Left renal cortex interstitium (tissue), 4 donors: ENCODE measurements at regions not wholly inside any gene's neighbourhood (a gene's known extent, or its start where the extent isn't known, plus 50 kb on each side); places are given as distances from the start of the nearest gene placed in this dataset.
"Not testable (repeated sequence)": the region's sequence is repeated elsewhere in the genome, so short reads cannot be mapped to it uniquely, and the experiment has no call there.

Source experiments
- DNase-seq, 4 donors: peaks; one replicate each; pipeline ENCODE4 v3.0.0-alpha.2; 2013; ENCODE audit warnings: low read depth in 4 of 4, low spot score in 2 of 4, missing footprints in 1 of 4

DNA sequence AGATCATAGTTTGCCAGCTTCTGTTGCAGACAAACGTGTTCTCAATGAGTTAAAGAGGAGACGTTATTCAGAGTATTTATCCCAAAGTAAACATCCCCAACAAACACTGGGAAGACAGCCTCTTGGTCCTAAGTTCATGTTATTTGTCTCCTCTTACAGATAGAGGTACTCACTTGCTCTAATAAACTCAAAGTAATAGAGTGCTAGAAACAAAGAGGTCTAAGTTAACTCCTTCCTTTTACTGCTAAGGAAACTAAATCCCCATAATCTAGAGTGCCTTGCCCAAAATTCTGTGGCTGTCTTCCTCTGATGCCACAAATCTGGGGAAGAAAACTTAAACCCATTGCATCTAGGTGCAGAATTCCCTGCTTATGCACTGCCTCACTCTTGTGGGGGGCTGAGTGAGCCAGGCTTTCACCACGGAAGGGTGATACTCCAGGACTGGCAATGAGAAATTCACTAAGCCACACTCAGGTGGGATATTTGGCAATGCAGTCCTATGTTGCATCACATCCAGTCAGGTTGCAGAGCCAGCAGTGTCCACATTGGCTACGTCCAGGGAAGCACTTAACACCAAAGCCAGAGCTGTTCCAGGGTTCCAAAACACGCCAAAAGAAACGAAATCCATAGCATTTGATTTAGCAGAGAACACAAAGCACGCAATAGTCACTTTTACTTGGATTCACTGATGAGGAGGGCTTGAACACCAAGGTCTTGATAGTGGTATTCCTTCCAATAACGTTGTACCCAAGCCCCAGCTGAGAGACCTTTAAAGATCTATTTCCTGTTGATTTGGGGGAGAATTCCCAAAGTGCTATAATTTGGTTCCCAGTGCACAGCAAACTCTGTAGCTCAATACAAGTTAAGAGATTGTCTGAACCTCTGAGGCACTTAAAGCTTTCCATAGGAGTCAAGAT, 81.0 kb upstream of the FOXQ1 start:
- DNase-seq = no peak

DNA sequence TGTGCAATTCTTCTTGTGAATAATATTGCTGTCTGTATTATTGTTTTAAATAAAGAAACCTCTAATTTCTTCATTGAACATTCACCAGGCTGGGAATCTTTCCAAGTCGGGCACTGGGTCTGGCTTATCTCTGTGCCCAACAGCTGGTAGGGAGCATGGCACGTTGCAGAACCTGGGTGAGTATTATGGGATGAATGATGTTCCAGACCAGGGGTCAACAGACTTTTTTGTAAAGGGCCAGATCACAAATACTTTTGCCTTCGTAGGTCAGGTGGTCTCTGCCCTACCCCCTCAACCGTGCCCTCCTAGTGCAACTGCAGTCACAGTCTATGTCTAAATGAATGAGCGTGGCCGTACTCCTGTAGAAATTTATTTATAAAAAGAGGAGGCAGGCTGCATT, 81.6 kb upstream of the FOXQ1 start:
- no peak for DNase-seq

GRCh38 chr6:1229808-1230207, 82.1 kb upstream of the FOXQ1 start:
- no peak for DNase-seq

- DNase-seq = no peak
Observed at GRCh38 chr6:1229301-1229700, 82.6 kb upstream of the FOXQ1 start.

DNA sequence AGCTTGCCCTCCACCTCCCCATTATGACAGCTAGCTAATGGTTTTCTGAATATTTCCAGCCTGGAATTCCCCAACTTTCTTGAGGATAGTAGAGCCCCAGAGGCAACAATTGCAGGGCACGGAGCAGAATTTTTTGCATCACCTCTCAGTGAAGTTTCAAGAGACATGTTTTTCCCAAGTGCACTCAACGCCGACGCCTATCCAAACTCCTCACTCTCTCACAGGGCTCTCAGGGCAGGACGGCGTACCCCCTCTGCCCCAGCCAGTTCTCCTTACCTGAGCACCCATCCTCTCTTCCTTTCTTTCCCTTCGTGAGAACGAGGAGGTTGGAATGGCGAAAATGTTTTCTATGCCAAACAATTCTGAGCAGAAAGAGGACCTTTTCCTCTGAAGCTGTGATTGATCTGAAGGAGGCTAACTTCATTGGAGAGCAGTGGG, 83.1 kb upstream of the FOXQ1 start:
- DNase-seq = no peak

GRCh38 chr6:1227935-1228753, 83.8 kb upstream of the FOXQ1 start:
- no peak for DNase-seq

GRCh38 chr6:1227600-1227934, 84.3 kb upstream of the FOXQ1 start:
- DNase-seq = no peak

DNA sequence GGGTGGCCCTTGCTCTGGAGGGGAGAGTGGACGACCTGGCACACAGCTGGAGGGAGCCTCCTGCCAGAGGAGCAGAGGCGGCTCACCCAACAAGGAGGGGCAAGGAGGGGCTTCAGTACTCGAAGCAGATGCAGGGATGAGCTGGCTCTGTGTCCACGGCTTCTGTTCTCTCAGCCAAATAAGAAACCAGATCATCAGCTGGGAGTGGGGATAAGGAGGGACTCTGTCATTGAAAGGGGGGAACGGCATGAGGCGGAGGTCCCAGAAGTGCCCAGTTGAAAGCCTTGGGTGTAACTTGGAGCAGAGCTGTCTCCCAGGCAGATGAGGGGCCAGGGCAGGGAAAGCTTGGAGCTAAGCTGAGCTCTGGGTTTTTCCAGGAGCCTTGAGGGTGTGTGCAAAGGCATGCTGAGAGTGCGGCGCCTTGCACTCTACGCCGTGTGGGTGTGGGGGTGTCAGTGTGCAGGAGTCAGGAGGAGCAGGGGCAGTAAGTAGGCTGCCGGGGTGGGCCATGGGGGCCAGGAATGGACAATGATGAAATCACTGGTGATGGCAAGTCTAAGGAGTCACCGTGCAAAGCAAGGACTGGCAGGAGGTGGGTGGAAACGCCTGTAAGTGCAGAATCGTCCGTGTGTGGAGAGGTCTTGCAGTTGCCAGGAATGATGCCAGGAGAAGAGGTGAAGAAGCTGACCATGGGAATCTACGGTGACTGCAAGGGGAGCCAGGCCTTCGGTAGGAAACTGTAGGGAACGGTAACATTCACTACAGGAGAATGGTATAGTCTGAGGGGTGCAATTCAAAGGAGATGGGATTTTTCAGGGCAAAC, 85.4 kb upstream of the FOXQ1 start:
- no peak for DNase-seq

DNA sequence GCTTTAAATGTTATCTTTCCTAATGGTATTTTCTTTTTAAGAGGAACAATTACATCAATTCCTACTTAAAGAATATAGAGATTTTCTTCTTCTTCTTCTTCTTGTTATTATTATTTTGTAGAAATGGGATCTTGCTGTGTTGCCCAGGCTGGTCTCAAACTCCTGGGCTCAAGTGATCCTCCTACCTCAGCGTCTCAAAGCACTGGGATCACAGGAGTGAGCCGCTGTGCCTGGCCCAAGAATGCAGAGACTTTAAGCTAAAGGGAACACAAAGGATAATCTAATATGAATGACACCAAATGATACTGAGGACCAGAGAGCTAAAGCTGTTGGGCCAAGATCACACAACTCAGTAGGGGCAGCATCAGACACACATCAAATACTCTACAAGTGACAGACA, 87.4 kb upstream of the FOXQ1 start:
- no peak for DNase-seq

GRCh38 chr6:1222728-1223595, 88.9 kb upstream of the FOXQ1 start:
- no peak for DNase-seq

DNA sequence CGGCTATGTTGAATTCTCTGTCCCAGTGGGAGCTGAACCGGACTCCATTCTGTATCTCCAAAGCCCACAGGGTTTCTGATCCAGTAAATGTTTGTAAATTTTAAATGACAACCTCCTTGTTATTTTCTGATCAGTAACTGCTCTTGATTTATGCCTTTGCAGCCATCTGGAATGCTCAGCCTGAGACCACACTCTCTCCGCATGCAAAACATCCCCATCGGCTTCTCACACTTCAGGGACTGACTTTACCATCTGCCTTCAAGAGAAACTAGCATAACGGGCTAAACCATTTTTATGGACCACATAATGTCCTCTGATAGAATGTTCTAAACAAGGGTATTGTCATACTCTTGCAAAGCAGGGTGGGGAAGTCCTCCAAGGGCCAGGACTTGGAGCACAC, 94.5 kb upstream of the FOXQ1 start:
- DNase-seq = no peak

- no peak for DNase-seq
Observed at GRCh38 chr6:1216488-1216974, 95.4 kb upstream of the FOXQ1 start.

- no peak for DNase-seq
Observed at GRCh38 chr6:1215884-1216487, 95.9 kb upstream of the FOXQ1 start.

GRCh38 chr6:1215023-1215422, 96.9 kb upstream of the FOXQ1 start:
- DNase-seq = no peak

DNA sequence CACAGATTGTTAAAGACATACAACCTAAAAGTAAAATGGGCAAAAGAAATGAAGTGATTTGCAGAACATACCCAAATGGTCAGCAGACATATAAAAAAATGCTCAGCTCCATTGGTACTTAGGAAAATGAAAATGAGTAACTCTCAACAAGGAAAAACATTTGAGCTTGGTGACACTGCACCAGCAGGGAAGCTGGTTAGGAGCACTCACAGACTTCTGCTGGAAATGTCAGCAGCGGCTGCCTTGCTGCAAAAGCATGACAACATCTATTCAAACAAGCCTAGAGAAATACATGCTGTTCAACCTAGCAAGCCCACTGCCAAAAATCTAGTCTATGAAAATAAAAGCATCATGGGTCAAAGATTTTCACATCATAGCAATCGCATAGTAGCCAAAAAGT, 99.0 kb upstream of the FOXQ1 start:
- DNase-seq = no peak

GRCh38 chr6:1212138-1212537, 99.8 kb upstream of the FOXQ1 start:
- DNase-seq = not testable (repeated sequence)

DNA sequence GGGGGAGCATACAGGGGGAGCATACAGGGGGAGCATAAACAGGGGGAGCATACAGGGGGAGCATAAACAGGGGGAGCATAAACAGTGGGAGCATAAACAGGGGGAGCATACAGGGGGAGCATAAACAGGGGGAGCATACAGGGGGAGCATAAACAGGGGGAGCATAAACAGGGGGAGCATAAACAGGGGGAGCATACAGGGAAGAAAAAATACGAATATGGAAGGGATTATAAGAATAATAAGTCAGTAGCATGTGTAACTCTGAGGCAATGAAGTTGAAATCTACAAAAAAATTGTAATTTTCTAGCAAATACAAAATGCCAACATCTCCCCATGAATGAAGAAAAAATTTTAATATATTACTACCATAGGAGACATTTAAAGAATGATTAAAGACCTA, 101.3 kb upstream of the FOXQ1 start:
- not testable (repeated sequence) for DNase-seq

DNA sequence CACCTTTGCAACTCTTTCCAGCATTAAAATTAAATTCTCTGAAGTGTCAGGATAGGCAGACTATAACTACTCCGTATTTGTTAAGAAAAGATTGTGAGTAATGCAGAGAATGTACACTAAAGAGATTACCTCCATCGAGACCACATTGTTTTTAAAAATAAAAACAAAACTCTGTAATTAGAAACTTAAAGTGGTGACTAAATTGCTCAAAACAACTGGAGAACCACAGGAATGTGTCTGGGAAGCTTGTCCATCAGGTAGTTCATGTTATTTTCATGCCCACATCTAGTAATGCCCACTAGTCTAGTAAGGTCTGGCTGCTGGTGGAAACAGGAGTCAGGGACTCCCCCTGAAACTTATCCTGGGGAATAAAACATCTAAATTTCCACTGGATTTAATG, 103.0 kb upstream of the FOXQ1 start:
- DNase-seq = no peak

DNA sequence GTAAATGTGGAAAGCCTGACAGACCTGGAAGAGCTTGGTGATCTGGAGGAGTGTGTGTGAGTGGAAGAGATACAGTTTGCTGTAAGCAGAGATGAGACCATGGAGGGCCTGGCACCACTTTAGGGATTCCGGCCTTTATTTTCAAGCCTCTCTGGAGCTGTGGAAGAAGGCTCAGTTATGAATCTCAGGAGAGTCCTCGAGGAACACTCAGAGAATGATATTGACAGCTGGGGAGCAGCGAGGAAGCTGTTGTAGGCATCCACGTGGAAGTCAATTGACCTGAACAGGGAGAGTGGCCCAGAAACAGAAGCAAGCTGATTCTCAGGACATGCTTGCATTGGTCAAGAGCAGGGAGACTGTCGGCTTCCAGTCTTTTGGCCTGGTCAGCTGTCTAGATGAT, 108.4 kb upstream of the FOXQ1 start:
- DNase-seq = no peak

DNA sequence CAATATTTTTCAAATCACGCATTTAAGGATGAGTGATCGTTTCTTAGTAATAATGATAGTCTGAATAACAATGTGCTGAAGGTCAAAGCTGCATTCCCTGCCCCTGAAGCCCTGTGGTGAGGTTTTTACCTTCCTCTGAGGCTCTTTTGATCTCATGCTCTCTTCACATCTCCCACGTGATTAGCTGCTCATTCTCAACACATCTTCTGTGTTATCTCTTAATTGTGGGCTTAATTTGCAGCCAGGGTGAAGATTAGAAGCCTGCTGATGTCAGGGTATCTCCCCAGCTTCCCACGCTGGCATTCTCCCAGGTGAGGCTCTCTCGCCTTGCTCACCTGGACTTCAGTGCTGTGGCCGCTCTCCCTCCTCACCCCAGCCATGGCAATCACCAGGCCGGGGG, 109.7 kb upstream of the FOXQ1 start:
- DNase-seq = no peak
